Mucosa of stomach (tissue), 1 donor: ENCODE measurements at regions not wholly inside any gene's neighbourhood (a gene's known extent, or its start where the extent isn't known, plus 50 kb on each side); places are given as distances from the start of the nearest gene placed in this dataset.

Experiments used
- H3K27me3 ChIP-seq: one replicate; pipeline ENCODE4 v1.7.0; 2013; ENCODE audit warnings: mild to moderate bottlenecking, low read length; ENCODE audit not compliant: control insufficient read depth, insufficient read depth
- H3K36me3 ChIP-seq: one replicate; pipeline ENCODE4 v1.7.0; 2013; ENCODE audit warnings: low read length; ENCODE audit not compliant: control insufficient read depth, insufficient read depth
- H3K4me1 ChIP-seq: one replicate; pipeline ENCODE4 v1.7.0; 2013; ENCODE audit warnings: mild to moderate bottlenecking, low read length; ENCODE audit not compliant: control insufficient read depth, insufficient read depth
- H3K4me3 ChIP-seq: one replicate; pipeline ENCODE4 v1.7.0; 2013; ENCODE audit warnings: low read length
- H3K9ac ChIP-seq: one replicate; pipeline ENCODE4 v1.7.0; 2013; ENCODE audit warnings: mild to moderate bottlenecking, low read length, moderate library complexity
- H3K9me3 ChIP-seq: one replicate; pipeline ENCODE4 v1.7.0; 2013; ENCODE audit warnings: mild to moderate bottlenecking, low read length, moderate library complexity; ENCODE audit not compliant: control insufficient read depth
- donor health status: Pancreatic carcinoma.

GRCh38 chr16:54453871-54454270 lies 167.3 kb upstream of the IRX3 start:
- Histone ChIP-seq H3K9me3 (no peaks in the 10 kb centered on the region), H3K27me3 (no peaks in the 10 kb centered on the region), H3K4me1 (no peaks in the 10 kb centered on the region), H3K4me3 (no peak overlapping the region), H3K9ac (no peak overlapping the region), H3K36me3 (no peaks in the 10 kb centered on the region)

- Histone ChIP-seq H3K4me3 (no peak overlapping the region), H3K4me1 (no peaks in the 10 kb centered on the region), H3K9me3 (no peaks in the 10 kb centered on the region), H3K9ac (no peak overlapping the region), H3K36me3 (no peaks in the 10 kb centered on the region), H3K27me3 (no peaks in the 10 kb centered on the region)
Observed at GRCh38 chr16:54447576-54448440, 161.2 kb upstream of the IRX3 start.

GRCh38 chr16:54446639-54447038 lies 160.1 kb upstream of the IRX3 start:
- Histone ChIP-seq H3K4me3 (no peak overlapping the region), H3K27me3 (no peaks in the 10 kb centered on the region), H3K9me3 (no peaks in the 10 kb centered on the region), H3K9ac (no peak overlapping the region), H3K4me1 (no peaks in the 10 kb centered on the region), H3K36me3 (no peaks in the 10 kb centered on the region)

- H3K36me3 ChIP-seq, result no peaks in the 10 kb centered on the region
Observed at GRCh38 chr16:54444851-54445458, 158.4 kb upstream of the IRX3 start.

GRCh38 chr16:54443839-54444238 lies 157.3 kb upstream of the IRX3 start:
- Histone ChIP-seq H3K9ac (no peak overlapping the region), H3K4me1 (no peaks in the 10 kb centered on the region), H3K9me3 (no peaks in the 10 kb centered on the region), H3K36me3 (no peaks in the 10 kb centered on the region), H3K27me3 (no peaks in the 10 kb centered on the region), H3K4me3 (no peak overlapping the region)

More at GRCh38 chr16:54444851-54445458, 158.4 kb upstream of the IRX3 start:
- no peaks in the 10 kb centered on the region for H3K27me3 ChIP-seq
- H3K4me1 ChIP-seq, result no peaks in the 10 kb centered on the region
- H3K9me3 ChIP-seq, result no peaks in the 10 kb centered on the region
- no peak overlapping the region for H3K9ac ChIP-seq
- no peak overlapping the region for H3K4me3 ChIP-seq

GRCh38 chr16:54443352-54443751 lies 156.8 kb upstream of the IRX3 start:
- Histone ChIP-seq H3K27me3 (no peaks in the 10 kb centered on the region), H3K4me3 (no peak overlapping the region), H3K4me1 (no peaks in the 10 kb centered on the region), H3K9ac (no peak overlapping the region), H3K9me3 (no peaks in the 10 kb centered on the region), H3K36me3 (no peaks in the 10 kb centered on the region)

GRCh38 chr16:54442864-54443263 lies 156.3 kb upstream of the IRX3 start:
- Histone ChIP-seq H3K9ac (no peak overlapping the region), H3K9me3 (no peaks in the 10 kb centered on the region), H3K4me1 (no peaks in the 10 kb centered on the region), H3K27me3 (no peaks in the 10 kb centered on the region), H3K4me3 (no peak overlapping the region), H3K36me3 (no peaks in the 10 kb centered on the region)

- Histone ChIP-seq H3K4me3 (no peak overlapping the region), H3K36me3 (no peaks in the 10 kb centered on the region), H3K4me1 (no peaks in the 10 kb centered on the region), H3K27me3 (no peaks in the 10 kb centered on the region), H3K9me3 (no peaks in the 10 kb centered on the region), H3K9ac (no peak overlapping the region)
Observed at GRCh38 chr16:54438469-54438868, 151.9 kb upstream of the IRX3 start.

GRCh38 chr16:54437921-54438320 lies 151.3 kb upstream of the IRX3 start:
- no peaks in the 10 kb centered on the region for H3K27me3 ChIP-seq
- H3K9ac ChIP-seq, result no peak overlapping the region
- H3K36me3 ChIP-seq, result no peaks in the 10 kb centered on the region
- no peak overlapping the region for H3K4me3 ChIP-seq
- H3K9me3 ChIP-seq, result no peaks in the 10 kb centered on the region
- H3K4me1 ChIP-seq, result no peaks in the 10 kb centered on the region

GRCh38 chr16:54437401-54437800 lies 150.8 kb upstream of the IRX3 start:
- H3K4me3 ChIP-seq, result no peak overlapping the region
- H3K4me1 ChIP-seq, result no peaks in the 10 kb centered on the region
- H3K9me3 ChIP-seq, result no peaks in the 10 kb centered on the region
- no peak overlapping the region for H3K9ac ChIP-seq
- no peaks in the 10 kb centered on the region for H3K27me3 ChIP-seq
- H3K36me3 ChIP-seq, result no peaks in the 10 kb centered on the region

GRCh38 chr16:54436346-54436745 lies 149.8 kb upstream of the IRX3 start:
- no peaks in the 10 kb centered on the region for H3K9me3 ChIP-seq
- H3K27me3 ChIP-seq, result peaks cover 4% of the 10 kb centered on the region
- no peaks in the 10 kb centered on the region for H3K36me3 ChIP-seq
- H3K9ac ChIP-seq, result no peak overlapping the region
- no peak overlapping the region for H3K4me3 ChIP-seq
- no peaks in the 10 kb centered on the region for H3K4me1 ChIP-seq

- no peaks in the 10 kb centered on the region for H3K9me3 ChIP-seq
- peaks cover 16% of the 10 kb centered on the region for H3K27me3 ChIP-seq
Observed at GRCh38 chr16:54434859-54435258, 148.3 kb upstream of the IRX3 start.

More at GRCh38 chr16:54434859-54435258, 148.3 kb upstream of the IRX3 start:
- Histone ChIP-seq H3K36me3 (no peaks in the 10 kb centered on the region), H3K9ac (no peak overlapping the region), H3K4me3 (no peak overlapping the region), H3K4me1 (peaks cover 10% of the 10 kb centered on the region)
